ENCODE measurements at regions not wholly inside any gene's neighbourhood (a gene's known extent, or its start where the extent isn't known, plus 50 kb on each side); places are given as distances from the start of the nearest gene placed in this dataset.

GRCh38 chr6:44054721-44055559 is 72.3 kb downstream of the MRPL14 start:
- peaks cover 8% of the 10 kb centered on the region for H3K4me1 ChIP-seq (ENCODE audit: insufficient read depth, low read length)
- H3K36me3 ChIP-seq (ENCODE audit: insufficient read depth, low read length), result no peaks in the 10 kb centered on the region
- H2AFZ ChIP-seq (ENCODE audit: low read depth, low read length), result no peak overlapping the region
- H3K4me3 ChIP-seq (ENCODE audit: low read length), result no peak overlapping the region
- H3K9me3 ChIP-seq (ENCODE audit: low read length), result no peaks in the 10 kb centered on the region
- H3K27me3 ChIP-seq (ENCODE audit: insufficient read depth, low read length), result no peaks in the 10 kb centered on the region

DNA sequence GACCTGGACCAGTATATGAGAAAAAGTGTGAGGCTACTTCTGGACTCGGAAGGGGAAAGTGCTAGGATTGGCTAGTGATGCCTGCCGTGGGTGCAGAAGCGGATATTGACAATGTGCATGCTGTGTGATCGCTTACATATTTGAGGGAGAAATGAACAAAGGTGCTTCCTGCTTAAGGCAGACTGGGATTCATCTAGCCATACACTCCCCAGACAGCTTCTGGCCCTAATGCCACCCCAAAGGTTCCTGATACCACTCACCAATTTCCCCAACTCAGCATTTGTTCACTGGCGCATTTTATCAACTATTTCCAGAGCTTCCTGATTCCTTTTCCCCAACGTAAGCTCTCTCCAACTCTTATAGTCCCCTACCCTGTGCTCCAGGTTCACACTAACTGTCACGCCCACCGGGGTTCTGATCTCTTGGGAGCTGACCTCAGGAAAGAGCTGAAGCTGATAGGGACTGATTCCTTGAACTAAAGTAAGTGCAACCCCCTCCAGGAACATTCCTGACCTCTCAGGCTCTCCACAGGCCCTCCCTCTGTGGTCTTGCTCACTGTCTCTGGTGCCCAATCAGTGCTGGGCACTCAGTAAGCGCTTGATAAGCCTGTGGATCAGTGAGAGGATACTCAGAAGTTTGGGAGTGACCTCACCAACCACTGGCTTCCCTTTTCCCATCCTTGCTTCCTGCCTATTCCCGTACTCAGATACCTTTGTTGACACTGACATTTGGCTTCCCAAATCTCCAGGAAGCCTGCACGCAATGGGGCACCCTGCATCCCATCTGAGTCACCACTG is 73.3 kb downstream of the MRPL14 start:
- H3K4me3 ChIP-seq (ENCODE audit: low read length), result no peak overlapping the region
- peaks cover 8% of the 10 kb centered on the region for H3K4me1 ChIP-seq (ENCODE audit: insufficient read depth, low read length)
- H2AFZ ChIP-seq (ENCODE audit: low read depth, low read length), result no peak overlapping the region
- no peaks in the 10 kb centered on the region for H3K27me3 ChIP-seq (ENCODE audit: insufficient read depth, low read length)
- no peaks in the 10 kb centered on the region for H3K36me3 ChIP-seq (ENCODE audit: insufficient read depth, low read length)
- H3K9me3 ChIP-seq (ENCODE audit: low read length), result no peaks in the 10 kb centered on the region

- Histone ChIP-seq H3K27me3 (ENCODE audit: insufficient read depth, low read length) (no peaks in the 10 kb centered on the region), H2AFZ (ENCODE audit: low read depth, low read length) (no peak overlapping the region), H3K36me3 (ENCODE audit: insufficient read depth, low read length) (no peaks in the 10 kb centered on the region), H3K9me3 (ENCODE audit: low read length) (no peaks in the 10 kb centered on the region), H3K4me3 (ENCODE audit: low read length) (no peak overlapping the region), H3K4me1 (ENCODE audit: insufficient read depth, low read length) (peaks cover 8% of the 10 kb centered on the region)
These were observed 74.0 kb downstream of the MRPL14 start for GRCh38 chr6:44053106-44053756.

GRCh38 chr6:44052419-44053023 is 74.7 kb downstream of the MRPL14 start:
- H3K4me1 ChIP-seq (ENCODE audit: insufficient read depth, low read length), result peaks cover 8% of the 10 kb centered on the region

GRCh38 chr6:44051515-44051914 is 75.7 kb downstream of the MRPL14 start:
- no peak overlapping the region for H2AFZ ChIP-seq (ENCODE audit: low read depth, low read length)
- H3K27me3 ChIP-seq (ENCODE audit: insufficient read depth, low read length), result no peaks in the 10 kb centered on the region
- peaks cover 8% of the 10 kb centered on the region for H3K4me1 ChIP-seq (ENCODE audit: insufficient read depth, low read length)
- H3K4me3 ChIP-seq (ENCODE audit: low read length), result no peak overlapping the region
- H3K36me3 ChIP-seq (ENCODE audit: insufficient read depth, low read length), result no peaks in the 10 kb centered on the region
- no peaks in the 10 kb centered on the region for H3K9me3 ChIP-seq (ENCODE audit: low read length)

More at GRCh38 chr6:44052419-44053023, 74.7 kb downstream of the MRPL14 start:
- Histone ChIP-seq H3K9me3 (ENCODE audit: low read length) (no peaks in the 10 kb centered on the region), H3K4me3 (ENCODE audit: low read length) (no peak overlapping the region), H2AFZ (ENCODE audit: low read depth, low read length) (no peak overlapping the region), H3K36me3 (ENCODE audit: insufficient read depth, low read length) (no peaks in the 10 kb centered on the region), H3K27me3 (ENCODE audit: insufficient read depth, low read length) (no peaks in the 10 kb centered on the region)

DNA sequence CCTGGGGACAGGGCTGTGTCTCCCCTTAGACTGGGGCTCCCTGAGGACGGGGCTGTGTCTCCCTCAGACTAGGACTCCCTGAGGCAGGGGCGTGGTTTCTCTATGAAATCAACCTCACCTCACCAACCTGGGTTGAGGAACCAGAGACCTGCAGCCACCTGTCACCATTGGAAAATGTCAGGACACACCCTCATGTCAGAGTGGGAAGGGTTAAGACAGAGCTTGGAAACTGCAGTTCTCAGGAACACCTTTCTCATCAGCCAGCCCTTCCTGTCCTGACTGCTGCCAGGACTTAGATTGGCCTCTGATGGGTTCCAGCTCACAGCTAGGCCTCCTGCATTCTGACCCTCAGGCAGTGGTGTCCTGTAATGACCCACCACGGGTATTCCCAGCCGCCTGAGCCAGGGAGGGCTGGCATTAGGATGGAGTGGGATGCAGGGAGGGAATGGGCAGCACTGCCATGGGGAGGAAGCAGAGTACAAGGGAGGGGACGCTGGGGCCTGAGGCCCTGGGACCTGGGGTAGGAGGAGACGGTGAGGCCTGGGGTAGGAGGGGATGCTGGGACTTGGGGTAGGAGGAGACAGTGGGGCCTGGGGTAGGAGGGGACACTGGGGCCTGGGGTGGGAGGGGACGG is 76.3 kb downstream of the MRPL14 start:
- Histone ChIP-seq H3K4me3 (ENCODE audit: low read length) (no peak overlapping the region), H3K27me3 (ENCODE audit: insufficient read depth, low read length) (no peaks in the 10 kb centered on the region), H3K9me3 (ENCODE audit: low read length) (no peaks in the 10 kb centered on the region), H2AFZ (ENCODE audit: low read depth, low read length) (no peak overlapping the region), H3K4me1 (ENCODE audit: insufficient read depth, low read length) (peaks cover 8% of the 10 kb centered on the region), H3K36me3 (ENCODE audit: insufficient read depth, low read length) (no peaks in the 10 kb centered on the region)

GRCh38 chr6:44049989-44050871 is 77.0 kb downstream of the MRPL14 start:
- H3K4me1 ChIP-seq (ENCODE audit: insufficient read depth, low read length), result peaks cover 8% of the 10 kb centered on the region
- no peaks in the 10 kb centered on the region for H3K27me3 ChIP-seq (ENCODE audit: insufficient read depth, low read length)
- H3K36me3 ChIP-seq (ENCODE audit: insufficient read depth, low read length), result no peaks in the 10 kb centered on the region
- no peak overlapping the region for H3K4me3 ChIP-seq (ENCODE audit: low read length)
- no peaks in the 10 kb centered on the region for H3K9me3 ChIP-seq (ENCODE audit: low read length)
- no peak overlapping the region for H2AFZ ChIP-seq (ENCODE audit: low read depth, low read length)

DNA sequence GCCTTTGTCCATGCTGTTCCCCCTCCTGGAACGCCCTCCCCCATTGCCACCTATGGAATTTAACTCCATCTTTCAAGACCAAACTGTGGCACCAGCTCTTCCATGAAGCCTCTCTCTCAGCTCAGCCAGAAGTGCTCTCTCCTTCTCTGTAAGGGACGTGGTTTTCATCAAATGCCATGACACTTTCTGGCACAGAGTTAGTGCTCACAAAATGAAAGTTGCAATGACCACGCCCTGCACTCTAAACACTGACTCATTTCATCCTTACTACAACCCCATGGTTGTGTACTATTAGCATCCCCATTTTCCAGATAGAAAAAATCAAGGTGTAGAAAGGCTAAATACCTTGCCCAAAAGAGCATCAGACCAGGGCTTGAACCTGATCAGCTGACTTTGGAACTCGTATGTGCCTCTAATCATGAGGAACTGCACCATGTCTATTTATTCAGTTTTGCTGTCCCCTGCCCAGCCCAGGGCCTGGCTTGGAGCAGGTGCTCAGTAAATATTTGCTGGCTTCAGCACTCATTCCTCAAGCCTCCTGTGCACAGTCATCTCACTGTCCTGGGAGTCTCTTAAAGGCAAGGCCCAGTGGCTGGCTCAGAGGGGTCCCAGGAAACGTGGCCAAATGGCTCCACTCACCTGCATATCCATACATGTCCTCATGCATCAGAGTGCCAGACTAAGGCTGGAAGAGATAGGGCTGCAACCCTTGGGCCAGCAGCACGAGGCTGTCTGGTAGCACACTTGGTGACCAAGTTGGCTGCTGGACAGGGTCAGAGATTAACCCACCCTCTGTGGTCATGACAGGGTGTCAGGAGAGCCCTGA is 77.9 kb downstream of the MRPL14 start:
- no peaks in the 10 kb centered on the region for H3K9me3 ChIP-seq (ENCODE audit: low read length)
- H3K27me3 ChIP-seq (ENCODE audit: insufficient read depth, low read length), result no peaks in the 10 kb centered on the region
- no peak overlapping the region for H2AFZ ChIP-seq (ENCODE audit: low read depth, low read length)
- peaks cover 8% of the 10 kb centered on the region for H3K4me1 ChIP-seq (ENCODE audit: insufficient read depth, low read length)
- H3K36me3 ChIP-seq (ENCODE audit: insufficient read depth, low read length), result no peaks in the 10 kb centered on the region
- no peak overlapping the region for H3K4me3 ChIP-seq (ENCODE audit: low read length)

DNA sequence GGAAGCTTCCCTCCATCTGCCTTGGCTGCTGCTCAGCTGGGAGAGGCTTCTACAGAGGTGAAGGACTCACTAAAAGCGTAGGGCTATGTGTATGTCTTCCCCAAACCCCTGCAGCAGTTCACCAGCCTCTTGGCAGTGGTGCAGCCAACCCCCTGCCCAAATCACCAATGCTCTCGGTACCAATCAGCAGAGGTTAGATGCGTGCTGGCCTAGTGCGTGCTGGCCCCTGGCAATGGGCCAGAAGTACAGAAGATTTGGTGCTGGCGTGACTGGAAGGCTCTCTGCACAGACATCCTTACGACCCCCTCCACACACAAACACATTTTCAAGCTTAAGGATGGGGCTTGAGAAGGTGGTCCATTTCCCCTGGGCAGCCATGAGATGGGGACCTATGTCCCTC is 79.0 kb downstream of the MRPL14 start:
- no peaks in the 10 kb centered on the region for H3K9me3 ChIP-seq (ENCODE audit: low read length)
- no peaks in the 10 kb centered on the region for H3K27me3 ChIP-seq (ENCODE audit: insufficient read depth, low read length)
- H2AFZ ChIP-seq (ENCODE audit: low read depth, low read length), result no peak overlapping the region
- H3K4me1 ChIP-seq (ENCODE audit: insufficient read depth, low read length), result peaks cover 18% of the 10 kb centered on the region
- no peaks in the 10 kb centered on the region for H3K36me3 ChIP-seq (ENCODE audit: insufficient read depth, low read length)
- H3K4me3 ChIP-seq (ENCODE audit: low read length), result no peak overlapping the region

DNA sequence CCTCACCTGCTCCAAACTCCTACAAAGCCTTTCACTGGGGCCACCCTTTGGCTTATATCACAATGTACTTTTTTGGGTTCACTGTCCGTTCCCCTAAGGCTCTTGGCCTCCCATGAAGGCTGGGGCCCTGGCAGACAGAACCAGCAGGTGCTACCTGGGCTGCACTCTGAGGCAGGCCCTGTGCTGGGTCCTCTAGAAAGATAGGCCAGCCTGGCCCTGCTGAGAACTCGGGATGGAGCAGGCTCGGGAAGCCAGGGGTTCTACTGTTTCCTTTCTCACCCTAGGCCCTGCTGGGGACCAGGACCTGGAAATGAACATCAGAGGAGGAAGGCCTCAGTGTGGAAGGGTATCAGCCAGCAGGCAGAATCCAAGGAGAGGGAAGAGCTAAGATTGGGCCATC is 79.5 kb downstream of the MRPL14 start:
- Histone ChIP-seq H3K9me3 (ENCODE audit: low read length) (no peaks in the 10 kb centered on the region), H3K4me1 (ENCODE audit: insufficient read depth, low read length) (peaks cover 23% of the 10 kb centered on the region), H2AFZ (ENCODE audit: low read depth, low read length) (no peak overlapping the region), H3K4me3 (ENCODE audit: low read length) (no peak overlapping the region), H3K36me3 (ENCODE audit: insufficient read depth, low read length) (no peaks in the 10 kb centered on the region), H3K27me3 (ENCODE audit: insufficient read depth, low read length) (no peaks in the 10 kb centered on the region)

DNA sequence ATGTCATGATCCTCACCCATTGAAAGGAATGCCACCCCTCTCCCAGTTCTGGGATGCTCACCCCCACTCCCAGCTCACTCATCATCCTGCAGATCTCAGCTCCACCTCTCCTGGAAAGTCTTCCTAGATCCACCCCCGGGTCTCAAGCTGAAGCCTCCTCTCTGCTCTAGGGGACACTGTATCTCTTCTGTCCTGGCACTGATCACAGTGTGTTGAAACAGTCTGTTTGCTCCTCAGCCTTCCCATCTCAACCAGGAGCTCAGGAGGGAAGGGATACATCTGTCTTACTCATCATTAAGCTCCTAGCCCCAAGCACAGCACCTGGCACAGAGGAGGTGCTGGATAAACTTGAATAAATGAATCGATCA is 80.1 kb downstream of the MRPL14 start:
- Histone ChIP-seq H3K9me3 (ENCODE audit: low read length) (no peaks in the 10 kb centered on the region), H3K4me1 (ENCODE audit: insufficient read depth, low read length) (peaks cover 25% of the 10 kb centered on the region), H3K36me3 (ENCODE audit: insufficient read depth, low read length) (no peaks in the 10 kb centered on the region), H2AFZ (ENCODE audit: low read depth, low read length) (no peak overlapping the region), H3K4me3 (ENCODE audit: low read length) (no peak overlapping the region), H3K27me3 (ENCODE audit: insufficient read depth, low read length) (no peaks in the 10 kb centered on the region)

Data from neuron (in vitro differentiated cells).